Pons (tissue), 1 donor: ENCODE measurements at regions not wholly inside any gene's neighbourhood (a gene's known extent, or its start where the extent isn't known, plus 50 kb on each side); places are given as distances from the start of the nearest gene placed in this dataset.
"Not testable (repeated sequence)": the region's sequence is repeated elsewhere in the genome, so short reads cannot be mapped to it uniquely, and the experiment has no call there.

ENCODE experiments used
- DNase-seq: peaks from one replicate; pipeline ENCODE4 v3.0.0-alpha.2; 2016; ENCODE audit warnings: low spot score

DNA sequence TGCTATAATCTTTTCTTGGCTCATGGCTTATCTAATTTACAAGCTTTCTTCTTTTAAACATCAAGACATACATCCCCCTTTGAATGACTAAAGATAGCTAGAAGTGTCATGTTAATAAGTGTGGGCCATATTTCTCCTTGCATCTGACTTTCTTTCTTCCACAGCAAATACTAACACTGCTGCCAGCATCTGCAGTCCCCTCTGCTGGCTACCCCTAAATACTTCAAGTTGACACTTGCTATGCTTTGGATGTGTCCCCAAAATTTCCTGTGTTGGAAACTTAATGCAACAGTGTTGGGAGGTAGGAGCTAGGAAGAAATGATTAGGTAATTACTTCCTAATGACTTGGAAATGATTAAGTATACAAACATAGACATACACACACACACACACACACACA is 459.0 kb upstream of the ST8SIA4 start:
- DNase-seq, result no peak

GRCh38 chr5:101346906-101347305 is 443.8 kb upstream of the ST8SIA4 start:
- no peak for DNase-seq

GRCh38 chr5:101346447-101346846 is 443.4 kb upstream of the ST8SIA4 start:
- no peak for DNase-seq

DNA sequence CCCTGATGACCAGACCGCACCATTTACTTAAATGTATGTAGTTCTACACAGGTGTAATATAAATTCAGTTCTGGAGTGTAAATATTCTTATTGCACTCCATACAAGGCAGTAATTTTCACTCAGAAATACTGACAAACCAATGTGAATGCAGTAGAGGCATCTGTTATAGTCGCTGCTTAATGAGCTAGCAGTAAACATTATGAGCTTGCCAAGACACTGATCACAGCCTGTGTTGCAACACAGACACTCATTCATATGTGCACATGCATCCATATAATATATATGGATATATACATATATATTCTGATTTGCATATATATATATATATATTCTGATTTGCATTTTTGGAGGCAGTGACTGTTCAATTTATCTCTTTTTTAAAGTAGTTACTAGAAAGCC is 435.1 kb upstream of the ST8SIA4 start:
- DNase-seq, result no peak

- no peak for DNase-seq
Observed at GRCh38 chr5:101327816-101328215, 424.7 kb upstream of the ST8SIA4 start.

GRCh38 chr5:101326766-101327165 is 423.7 kb upstream of the ST8SIA4 start:
- DNase-seq, result no peak

DNA sequence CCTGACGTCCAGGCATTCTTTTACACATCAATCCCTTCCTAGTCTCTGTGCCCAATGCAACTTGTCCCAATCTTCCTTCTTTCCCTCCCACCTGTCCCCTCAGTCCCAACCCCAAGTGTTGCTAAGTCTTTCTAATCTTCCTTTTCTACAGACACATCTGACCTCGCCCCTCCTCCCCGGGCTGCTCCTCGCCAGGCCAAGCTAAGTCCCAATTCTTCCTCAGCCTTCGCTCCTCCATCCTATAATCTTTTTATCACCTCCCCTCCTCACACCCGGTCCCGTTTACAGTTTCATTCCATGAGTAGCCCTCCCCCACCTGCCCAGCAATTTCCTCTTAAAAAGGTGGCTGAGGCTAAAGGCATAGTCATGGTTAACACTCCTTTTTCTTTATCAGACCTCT is 413.3 kb upstream of the ST8SIA4 start:
- DNase-seq, result not testable (repeated sequence)

DNA sequence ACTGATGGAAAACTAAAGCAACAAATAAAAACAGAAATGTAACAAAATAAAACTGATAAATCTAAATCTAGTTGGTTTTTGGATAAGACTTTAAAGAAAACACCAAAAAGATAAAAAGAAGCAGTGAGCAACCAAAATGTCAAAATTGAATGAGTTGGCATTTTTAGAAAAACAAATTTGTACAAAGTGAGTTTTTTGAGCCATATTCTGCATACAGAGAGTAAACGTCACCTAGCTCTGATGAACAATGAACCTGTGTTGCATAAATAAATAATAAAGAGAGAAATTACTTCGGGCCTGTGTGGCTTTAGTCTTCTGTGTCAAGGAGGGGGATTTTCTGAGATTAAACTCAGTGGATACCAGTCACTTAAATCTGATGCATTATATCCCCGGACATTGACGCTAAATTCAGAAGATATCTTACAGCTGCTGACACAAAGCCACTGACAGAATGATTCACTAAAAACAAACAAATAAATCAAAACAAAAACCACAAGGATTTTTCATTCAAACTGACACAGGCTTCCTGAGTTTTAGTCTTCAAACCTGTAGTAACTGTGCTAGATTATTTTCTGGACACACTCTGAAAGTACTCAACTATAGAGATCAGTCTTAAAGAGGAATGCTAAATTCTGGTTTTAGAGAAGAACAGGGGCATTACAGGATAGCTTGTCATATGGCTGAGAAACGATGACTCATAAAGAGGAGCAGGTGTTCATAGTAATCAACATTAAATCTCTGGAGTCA is 403.5 kb upstream of the ST8SIA4 start:
- no peak for DNase-seq

DNA sequence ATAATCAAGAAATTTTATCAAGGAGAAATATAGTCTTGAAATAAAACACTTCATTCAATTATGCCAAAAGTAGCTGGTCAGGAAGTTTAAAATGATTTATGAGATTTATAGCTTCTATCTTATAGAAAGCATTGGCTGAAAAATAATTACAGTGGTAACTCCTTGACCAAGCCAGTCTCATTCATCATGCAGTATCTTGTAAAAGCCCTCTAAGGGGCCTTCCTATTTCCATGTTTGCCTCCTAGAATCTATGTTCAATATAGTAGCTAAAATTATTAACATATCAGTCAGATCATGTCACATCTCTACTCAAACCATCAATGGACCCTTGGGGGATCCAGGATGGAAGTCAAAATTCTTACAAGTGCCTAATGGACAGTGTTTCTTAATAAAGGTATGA is 393.4 kb upstream of the ST8SIA4 start:
- DNase-seq, result no peak

GRCh38 chr5:101292199-101292598 is 389.1 kb upstream of the ST8SIA4 start:
- no peak for DNase-seq

GRCh38 chr5:101290761-101291160 is 387.7 kb upstream of the ST8SIA4 start:
- DNase-seq, result not testable (repeated sequence)

DNA sequence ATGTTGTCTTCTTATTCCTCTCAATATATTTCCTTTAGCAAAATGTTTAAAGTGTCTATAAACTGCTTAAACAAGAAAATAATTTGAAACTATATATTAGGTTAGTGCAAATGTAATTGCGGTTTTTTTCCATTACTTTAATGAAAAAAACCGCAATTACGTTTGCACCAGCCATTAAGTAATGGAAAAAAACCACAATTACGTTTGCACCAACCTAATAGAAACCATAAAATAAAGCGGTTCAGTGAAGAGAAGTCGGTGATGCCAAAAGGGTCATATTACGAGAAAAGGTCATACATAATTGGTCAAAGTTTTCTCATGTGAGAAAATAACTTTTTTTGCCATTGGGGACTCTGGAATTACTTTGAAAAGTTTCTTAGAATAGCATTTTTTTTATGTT is 385.6 kb upstream of the ST8SIA4 start:
- no peak for DNase-seq

GRCh38 chr5:101284736-101285375 is 381.8 kb upstream of the ST8SIA4 start:
- DNase-seq, result no peak

DNA sequence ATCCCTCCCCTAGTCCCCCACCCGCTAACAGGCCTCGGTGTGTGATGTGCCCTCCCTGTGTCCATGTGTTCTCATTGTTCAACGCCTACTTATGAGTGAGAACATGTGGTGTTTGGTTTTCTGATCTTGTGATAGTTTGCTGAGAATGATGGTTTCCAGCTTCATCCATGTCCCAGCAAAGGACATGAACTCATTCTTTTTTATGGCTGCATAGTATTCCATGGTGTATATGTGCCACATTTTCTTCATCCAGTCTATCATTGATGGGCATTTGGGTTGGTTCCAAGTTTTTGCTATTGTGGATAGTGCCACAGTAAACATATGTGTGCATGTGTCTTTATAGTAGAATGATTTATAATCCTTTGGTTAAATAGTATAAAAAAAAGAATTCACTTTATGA is 380.9 kb upstream of the ST8SIA4 start:
- DNase-seq, result not testable (repeated sequence)

DNA sequence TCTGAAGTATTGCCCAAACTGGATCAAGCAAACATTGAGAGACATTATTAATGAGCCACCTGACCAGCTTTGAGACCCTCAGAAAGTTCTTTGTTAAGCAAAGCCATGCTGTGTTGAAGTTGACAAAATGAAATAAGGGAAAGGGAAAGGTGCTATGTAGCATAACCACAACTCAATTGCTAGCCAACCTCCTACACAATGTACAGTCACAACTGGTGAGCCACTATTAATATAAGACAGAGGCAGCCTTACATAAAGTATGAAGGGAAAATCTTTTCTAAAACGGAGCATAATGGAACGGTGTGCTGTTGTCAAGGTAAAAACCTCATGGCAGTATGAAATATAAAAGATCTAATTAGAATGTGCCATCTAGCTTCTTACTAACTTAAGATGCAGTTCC is 375.8 kb upstream of the ST8SIA4 start:
- DNase-seq, result no peak

DNA sequence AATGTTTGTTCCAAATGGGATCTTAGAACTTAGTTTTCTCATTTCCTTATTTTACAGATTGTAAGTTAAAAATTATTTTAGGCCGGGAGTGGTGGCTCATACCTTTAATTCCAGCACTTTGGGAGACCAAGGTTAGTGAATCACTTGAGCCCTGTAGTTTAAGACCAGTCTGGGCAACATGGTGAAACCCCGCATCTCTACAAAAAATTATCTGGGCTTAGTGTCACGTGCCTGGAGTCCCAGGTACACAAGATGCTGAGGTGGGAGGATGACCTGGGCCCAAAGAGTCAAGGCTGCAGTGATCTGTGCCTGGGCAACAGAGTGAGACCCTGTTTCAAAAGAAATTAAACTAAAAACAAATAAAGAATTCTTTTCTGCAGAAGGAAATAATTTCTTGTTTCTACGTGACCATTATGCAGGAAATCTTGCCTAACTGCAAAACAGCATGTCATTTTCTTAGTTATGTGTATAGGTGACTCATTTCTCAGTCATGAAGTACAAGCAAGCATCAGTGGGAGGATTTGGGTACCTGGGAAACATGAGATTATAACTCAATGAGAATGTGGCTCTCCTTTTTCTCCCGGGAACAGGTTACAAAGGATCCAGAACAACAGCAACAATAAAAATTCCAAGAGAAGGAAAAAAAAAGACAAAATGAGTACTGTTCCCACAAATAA is 375.1 kb upstream of the ST8SIA4 start:
- DNase-seq, result no peak

DNA sequence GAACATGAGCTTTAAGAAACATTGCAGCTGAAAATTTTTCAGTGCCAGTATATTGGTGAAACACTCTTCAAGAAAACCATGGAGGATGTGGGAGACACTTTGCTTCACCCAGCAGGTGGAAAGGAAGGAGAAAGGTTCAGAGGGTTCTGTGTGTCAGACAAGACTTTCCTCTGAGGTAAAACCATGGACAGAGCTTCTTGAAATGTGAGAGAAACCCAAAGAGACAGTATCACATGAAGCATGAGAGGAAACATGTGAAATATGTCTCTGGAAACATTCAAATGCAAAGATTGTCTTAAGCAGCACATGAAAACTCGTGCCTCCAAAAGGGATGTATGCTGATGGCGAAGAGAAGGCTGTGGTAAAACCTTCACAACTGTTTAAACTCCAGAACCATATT is 368.9 kb upstream of the ST8SIA4 start:
- no peak for DNase-seq

DNA sequence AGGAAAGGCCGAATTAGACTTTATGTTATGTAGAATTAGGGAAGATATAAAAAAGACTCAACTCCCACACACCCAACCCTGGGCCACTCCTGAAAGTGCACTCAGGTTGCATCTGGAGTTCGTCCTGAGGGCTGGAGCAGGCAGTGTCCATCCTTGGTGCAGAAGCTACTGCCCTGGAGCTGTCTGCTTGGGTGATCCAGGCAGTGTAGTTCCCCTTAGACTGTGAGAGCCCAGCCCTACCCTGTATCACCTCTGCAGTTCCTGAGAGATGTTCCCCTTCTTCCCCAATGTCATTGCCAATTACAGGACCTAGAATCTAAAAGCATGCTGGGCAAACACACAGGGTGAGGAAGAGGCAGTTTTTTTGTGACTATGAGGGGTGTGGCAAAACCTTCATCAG is 368.3 kb upstream of the ST8SIA4 start:
- no peak for DNase-seq

- no peak for DNase-seq
Observed at GRCh38 chr5:101260857-101261256, 357.8 kb upstream of the ST8SIA4 start.

DNA sequence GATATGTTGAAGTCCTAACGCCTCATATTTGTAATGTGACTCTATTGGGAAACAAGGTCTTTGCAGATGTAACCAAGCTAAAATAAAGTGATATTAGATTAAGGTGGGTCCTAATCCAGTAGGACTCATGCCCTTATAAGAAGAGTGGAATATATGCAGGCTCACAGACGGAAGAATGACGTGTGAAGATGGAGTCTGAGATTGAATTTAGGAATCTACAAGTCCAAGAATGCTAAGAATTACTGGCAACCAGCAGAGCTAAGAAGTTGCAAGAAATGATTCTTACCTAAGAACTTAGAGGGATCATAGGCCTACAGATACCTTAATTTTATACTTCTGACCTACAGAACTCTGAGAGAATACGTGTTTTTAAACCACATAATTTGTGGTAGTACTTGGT is 350.0 kb upstream of the ST8SIA4 start:
- DNase-seq, result no peak

DNA sequence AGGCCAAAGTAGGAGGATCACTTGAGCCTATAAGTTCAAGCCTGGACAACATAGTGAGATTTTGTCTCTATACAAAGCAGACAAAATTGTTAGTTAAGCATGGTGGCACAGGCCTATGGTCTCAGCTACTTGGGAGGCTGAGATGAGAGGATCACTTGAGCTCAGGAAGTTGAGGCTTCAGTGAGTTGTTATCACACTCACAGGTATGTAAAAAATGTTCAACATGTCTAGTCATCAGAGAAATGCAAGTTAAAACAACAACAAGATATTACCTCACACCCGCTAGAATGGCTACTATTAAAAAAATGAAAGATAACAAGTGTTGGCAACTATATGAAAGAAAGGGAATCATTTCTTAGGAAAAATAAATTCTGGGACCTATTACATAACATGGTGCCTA is 341.5 kb upstream of the ST8SIA4 start:
- no peak for DNase-seq

GRCh38 chr5:101212942-101213514 is 309.9 kb upstream of the ST8SIA4 start:
- DNase-seq, result no peak

DNA sequence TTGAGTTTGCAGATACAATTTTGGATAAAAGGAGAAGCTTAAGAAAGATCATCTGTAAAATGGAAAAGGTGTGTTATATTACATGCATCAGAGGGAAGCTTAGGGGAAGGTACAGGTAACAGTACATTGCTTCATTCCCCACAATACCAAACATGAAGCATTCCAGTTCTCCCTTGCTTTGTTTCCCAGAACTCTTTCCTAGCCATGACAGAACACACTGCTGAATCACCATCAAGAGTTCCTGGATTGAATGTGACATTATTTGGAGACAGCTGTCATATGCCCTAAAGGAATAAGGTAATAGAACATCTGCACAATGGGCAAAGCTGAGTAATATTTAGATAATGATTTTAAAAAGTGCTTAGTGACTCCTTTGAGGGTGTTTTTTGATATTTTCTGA is 303.5 kb upstream of the ST8SIA4 start:
- DNase-seq, result no peak
